HG03159 (cell line): ENCODE measurements at regions not wholly inside any gene's neighbourhood (a gene's known extent, or its start where the extent isn't known, plus 50 kb on each side); places are given as distances from the start of the nearest gene placed in this dataset.

Source experiments
- ATAC-seq: cut with Tn5 transposase; IDR thresholded peaks from one replicate; pipeline ENCODE4 v1.9.1; 2021; ENCODE audit warnings: mild to moderate bottlenecking, moderate library complexity; ENCODE audit not compliant: unreplicated experiment

GRCh38 chr9:115913696-115914095 is 239.9 kb upstream of the PAPPA start:
- ATAC-seq: no peak

- no peak for ATAC-seq
These were observed 239.3 kb upstream of the PAPPA start for GRCh38 chr9:115914291-115914690.

DNA sequence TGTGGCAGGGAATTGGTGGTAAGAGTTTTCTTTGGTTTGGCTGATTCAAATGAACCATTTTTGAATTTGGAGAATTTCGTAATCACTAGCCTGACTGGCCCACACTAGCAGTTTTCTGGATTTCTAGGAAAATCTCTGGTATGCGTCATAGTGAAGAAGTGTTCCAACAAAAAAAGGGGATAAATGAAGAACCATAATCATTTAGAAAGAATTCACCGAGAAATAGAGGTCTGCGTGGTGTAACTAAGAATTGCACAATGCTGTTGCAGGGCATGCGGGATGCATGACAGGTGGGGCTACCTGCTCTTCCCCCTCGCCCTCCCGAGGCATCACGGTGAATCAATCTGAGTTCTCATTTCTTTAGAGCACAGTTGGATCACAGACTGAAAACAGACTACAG is 232.3 kb upstream of the PAPPA start:
- no peak for ATAC-seq

GRCh38 chr9:115922444-115922843 is 231.1 kb upstream of the PAPPA start:
- no peak for ATAC-seq

DNA sequence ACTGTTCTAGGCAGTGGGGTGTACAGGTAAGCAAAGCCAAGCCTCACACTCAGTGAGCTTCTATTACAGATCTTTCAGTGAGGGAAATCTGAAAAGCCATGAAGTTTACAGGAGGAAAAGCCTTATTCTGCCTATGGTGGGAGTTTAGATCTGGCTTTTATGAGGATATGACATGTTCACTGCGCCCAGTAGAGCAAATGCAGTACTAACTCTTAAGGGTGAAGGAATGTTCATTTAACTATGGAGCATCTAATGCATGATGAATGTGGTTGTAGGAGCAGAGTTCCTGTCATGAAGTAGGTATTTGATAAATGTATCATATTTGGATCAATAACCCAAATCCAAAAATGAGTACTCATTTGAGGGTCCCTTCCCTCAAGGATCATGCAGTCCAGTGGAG is 230.2 kb upstream of the PAPPA start:
- ATAC-seq: no peak

DNA sequence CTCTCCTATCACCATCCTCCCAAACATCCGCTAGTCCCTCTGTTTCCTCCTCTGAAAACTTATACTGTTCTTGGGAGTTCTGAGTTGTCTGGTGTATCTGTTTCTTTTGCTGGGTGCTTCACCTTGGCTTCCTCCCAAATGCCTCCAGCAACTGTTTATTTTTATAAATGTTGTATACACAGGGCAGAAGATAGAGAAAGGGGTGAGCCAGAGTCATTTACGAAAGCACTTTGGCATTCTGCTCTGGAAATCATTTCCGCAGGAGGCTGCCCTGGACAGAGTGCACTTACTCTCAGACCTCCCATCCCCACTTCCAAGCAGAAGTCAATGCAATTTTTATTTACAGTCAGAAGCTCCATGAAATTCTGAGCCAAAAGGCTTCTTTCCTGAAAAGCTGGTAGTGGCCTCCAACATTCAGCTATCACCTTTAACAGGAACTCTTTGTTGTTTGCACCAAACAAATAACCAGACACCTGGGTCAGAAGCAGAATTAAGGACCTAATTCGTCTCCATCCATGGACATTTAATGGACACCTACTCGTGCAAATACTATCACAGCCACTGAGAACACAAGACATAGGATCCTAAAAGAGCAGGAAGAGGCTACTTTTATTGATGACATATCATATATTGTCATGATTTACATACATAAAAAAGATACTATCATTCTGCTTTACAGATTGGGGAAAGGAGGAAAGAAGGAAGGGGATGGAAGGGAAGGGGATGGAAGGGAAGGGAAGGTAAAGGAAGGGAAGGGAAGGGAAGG is 229.5 kb upstream of the PAPPA start:
- ATAC-seq: no peak

DNA sequence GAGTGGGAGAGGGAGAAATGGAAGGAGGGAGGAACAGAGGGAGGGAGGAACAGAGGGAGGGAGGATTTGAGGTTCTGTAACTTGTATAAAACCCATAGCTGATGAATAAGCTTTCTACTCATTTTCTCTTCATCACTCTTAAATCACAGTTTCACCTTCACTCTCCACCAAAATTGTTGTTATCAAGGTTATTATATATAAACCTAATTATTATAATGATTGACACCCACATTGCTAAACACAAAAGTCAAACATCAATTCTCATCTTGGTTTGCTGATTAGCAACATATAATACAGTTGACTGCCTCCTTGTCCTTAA is 229.0 kb upstream of the PAPPA start:
- no peak for ATAC-seq

DNA sequence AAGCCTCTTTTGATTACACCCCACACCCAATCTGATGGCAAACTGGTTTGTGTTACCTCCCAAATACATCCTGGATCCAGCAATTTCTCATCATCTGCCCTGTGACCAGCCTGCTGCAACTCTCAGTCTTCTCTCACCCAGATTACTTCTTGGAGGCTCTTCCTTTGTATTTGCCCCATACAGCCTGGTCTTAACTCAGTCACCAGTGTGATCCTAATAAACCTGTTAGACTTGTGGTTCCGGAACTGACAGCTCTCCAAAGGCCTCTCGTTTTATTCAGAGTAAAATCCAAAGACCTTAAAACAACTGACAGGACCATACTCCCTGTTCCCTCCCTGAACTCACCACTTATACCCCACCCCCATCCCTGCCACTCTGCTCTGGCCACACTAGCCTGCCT is 228.2 kb upstream of the PAPPA start:
- no peak for ATAC-seq

- ATAC-seq: no peak
These were observed 223.1 kb upstream of the PAPPA start for GRCh38 chr9:115930472-115930871.

DNA sequence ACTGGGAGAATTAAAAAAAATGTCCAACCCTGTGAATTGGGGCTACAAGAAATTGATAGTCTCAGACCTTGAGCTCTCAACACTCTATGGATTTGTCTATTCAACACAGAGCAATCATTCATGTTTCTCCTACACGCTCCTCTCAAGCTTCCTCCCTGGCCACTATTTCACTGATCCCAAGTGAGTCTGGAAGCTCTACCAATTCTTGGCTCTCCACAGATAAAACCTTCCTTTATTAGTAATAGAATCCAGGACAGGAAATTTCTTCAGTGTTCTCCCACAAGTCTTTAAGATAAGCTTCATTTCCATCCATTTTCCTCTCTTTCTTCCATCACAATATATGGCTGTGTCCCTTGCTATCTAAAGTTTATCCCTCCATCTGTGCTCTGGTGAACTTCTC is 215.1 kb upstream of the PAPPA start:
- ATAC-seq: no peak

- no peak for ATAC-seq
These were observed 214.4 kb upstream of the PAPPA start for GRCh38 chr9:115939065-115939765.

- no peak for ATAC-seq
These were observed 211.9 kb upstream of the PAPPA start for GRCh38 chr9:115941561-115942315.

GRCh38 chr9:115943431-115944165 is 210.0 kb upstream of the PAPPA start:
- ATAC-seq: no peak

DNA sequence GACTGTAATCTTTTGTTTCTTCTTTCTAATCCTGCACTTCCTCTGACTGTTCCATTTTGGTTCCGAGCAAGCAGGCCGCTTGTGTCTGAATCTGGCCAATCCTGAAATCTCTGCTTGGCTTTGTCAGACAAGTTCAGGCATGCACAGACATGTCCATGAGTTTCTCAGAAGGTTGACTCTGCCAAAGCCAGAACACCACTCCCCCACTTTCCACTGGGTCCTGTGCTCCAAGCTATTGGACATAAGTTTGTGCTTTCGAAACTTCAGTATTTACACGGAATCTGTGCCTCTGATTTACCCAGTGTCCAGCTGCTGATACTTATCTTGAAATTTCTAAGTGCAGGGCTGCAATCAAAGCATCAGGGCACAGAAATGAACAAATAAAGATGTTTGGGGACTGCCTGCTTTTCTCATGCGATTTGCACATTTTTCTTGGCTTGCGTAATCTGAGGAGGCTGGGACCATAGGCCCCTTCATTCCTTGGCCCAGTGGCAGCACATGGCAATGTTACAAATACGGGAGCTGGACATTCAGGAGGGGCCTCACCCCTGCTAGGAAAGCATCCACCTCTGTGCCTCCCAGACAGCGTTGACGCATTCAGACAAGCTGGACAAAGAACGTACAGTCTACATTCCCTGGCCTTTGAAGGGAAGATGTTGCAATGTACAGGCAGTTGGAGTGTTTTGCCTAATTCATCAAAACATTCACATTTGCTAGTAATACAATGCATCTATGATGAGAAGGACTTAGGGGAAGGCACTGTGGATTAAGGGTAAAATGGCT is 209.2 kb upstream of the PAPPA start:
- no peak for ATAC-seq

GRCh38 chr9:115945009-115945431 is 208.6 kb upstream of the PAPPA start:
- no peak for ATAC-seq

- ATAC-seq: no peak
These were observed 207.1 kb upstream of the PAPPA start for GRCh38 chr9:115946530-115946929.

DNA sequence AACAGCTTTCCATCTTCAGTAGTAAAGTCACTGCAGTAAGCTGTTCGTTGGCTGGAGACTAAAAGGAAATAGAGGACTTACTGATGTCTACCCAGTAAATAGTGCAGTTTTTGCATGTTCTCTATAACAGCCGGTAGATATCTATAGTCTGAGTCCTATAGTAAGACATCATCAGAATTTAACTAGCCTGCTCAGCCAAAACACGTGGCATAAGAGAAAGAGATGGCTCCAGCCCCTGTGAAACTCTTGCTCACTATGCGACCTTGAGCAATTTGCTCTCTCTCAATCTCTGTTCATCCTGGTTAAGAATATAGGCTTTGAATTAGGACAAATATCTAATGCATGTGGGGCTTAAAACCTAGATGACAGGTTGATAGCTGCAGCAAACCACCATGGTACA is 201.6 kb upstream of the PAPPA start:
- ATAC-seq: no peak

DNA sequence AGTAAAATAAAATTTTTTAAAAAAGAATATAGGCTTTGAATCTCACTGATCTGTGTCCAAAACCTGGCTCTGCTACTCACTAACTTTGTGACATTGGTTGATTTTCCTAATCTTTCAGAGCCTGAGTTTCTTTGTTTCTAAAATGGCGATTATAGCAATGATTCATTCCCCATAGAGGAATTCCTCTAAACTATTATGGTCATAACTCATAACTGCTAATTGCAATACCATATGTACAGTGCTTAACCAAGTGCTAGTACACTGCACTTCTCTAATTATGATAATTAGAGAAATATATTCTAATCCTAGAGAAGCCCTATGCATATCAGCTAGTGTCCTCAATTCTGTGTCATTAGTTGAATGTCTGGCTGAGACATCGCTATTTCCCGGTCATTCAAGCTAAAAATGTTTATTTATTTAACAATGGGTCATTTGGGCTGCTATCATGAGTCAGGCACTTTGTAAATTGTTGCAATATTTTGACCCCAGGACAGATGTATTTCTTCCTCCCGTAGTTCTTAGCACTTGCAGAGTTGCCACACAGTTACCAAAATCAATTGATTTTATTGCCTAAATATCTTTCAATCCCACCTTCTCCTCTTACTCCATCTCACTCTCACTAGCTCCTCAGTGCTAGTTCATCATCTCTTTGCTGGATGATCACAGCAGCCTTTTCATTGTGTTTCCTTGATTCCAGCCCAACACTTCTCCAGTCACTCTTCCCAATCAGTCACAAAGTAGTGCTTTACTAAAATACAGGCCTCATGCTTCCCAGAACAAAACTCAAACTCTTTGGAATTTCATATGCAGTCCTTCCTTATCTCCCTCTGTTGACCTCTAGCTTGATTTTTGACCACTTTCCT is 200.9 kb upstream of the PAPPA start:
- no peak for ATAC-seq

DNA sequence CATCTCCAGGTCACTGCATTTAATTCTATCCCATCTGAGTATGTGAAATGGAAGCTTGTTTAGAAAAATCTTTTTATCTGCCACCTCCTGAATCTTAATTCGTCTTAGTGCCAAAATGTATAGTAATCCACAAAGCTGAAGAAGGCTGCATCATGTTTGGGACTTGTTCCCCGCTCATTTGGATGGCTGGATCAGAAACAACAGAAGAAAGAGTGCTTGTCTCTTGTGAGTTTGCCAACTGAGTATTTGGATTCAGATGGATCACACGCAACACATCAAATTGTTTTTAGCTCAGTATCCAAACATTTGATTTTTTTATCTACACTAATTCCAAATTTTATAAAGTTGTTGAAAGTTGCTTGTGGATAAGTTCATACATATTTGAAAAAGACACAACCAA is 197.2 kb upstream of the PAPPA start:
- ATAC-seq: no peak

DNA sequence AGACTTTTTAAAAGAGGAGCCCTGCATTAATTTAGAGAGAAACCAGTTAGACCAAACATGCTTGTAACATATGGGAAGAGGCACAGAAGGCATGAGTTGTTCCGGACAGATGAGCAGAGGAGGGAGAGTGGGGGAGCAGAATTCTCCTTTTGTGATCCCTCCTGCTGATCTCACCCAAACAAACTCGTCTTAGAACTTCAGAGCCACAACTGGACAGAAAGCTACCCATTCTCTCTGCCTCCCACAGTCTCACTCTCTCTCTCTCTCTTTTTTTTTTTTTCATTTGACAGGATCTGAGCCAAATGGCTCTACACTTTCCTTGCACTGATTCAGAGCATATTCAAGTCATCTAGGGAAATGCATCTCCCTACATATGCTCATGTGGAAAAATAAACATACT is 196.0 kb upstream of the PAPPA start:
- ATAC-seq: no peak
